Heart left ventricle (tissue), 13 donors: ENCODE measurements at regions not wholly inside any gene's neighbourhood (a gene's known extent, or its start where the extent isn't known, plus 50 kb on each side); places are given as distances from the start of the nearest gene placed in this dataset.
"Not testable (repeated sequence)": the region's sequence is repeated elsewhere in the genome, so short reads cannot be mapped to it uniquely, and the experiment has no call there.

Experiments used
- CTCF ChIP-seq, 12 donors: fragments of 200-600 bp; sonication (generic) in 4 of 12; IDR thresholded peaks; one replicate each; pipeline versions ENCODE4 v1.5.0 to v1.8.0; 2018 to 2022; ENCODE audit warnings: antibody characterized with exemption in 12 of 12, mild to moderate bottlenecking in 5 of 12
- POLR2A ChIP-seq, 2 donors: fragments of 450-650 bp; IDR thresholded peaks; one replicate each; pipeline ENCODE4 v1.6.1; 2017; ENCODE audit warnings: antibody characterized with exemption in 2 of 2, mild to moderate bottlenecking in 2 of 2, moderate library complexity in 2 of 2
- donor health status: ischemic (EF 13 %, LVEDD 7.1; RV severe dilation, severe dysfunction).
- donor health status: DM: no; HTN: yes; CAD: no.
- donor health status: DM: no; HTN: no; CAD: no.
- donor health status: ischemic (EF 25% LVEDD 6.9; RV normal size, moderate dysfunction).
- donor health status: ischemic (EF 25% LVEDD 5.7; RV mildly dilated, moderate dysfunction).
- donor health status: ischemic (EF 35%, LVEDD 5.7; RV mildly dilated, moderate dysfunction).
- donor health status: nonischemic (EF 11% LVEDD 7.7; RV severe dilation, severe dysfunction).
- donor health status: DM: yes; HTN: yes; CAD: no.
- donor health status: PGD.
- donor health status: ischemic (EF 29% LVEDD 5.4; RV normal size, mild dysfunction).
- donor health status: nonischemic (EF 23%, LVEDD 6.1; RV moderate dilation, normal function).

GRCh38 chr16:32474365-32474764 is 201.6 kb downstream of the TP53TG3 start:
- not testable (repeated sequence) for TF ChIP-seq POLR2A, CTCF (IDR thresholded peaks at IDR 0.05)
